ENCODE measurements at regions not wholly inside any gene's neighbourhood (a gene's known extent, or its start where the extent isn't known, plus 50 kb on each side); places are given as distances from the start of the nearest gene placed in this dataset.

- DNase-seq (no peak), ATAC-seq (ENCODE audit: low FRiP score in 2 of 2) (no peak)
- Histone ChIP-seq H3K9me3 (peaks cover 0 to 2% (median 0%) of the 10 kb centered on the region in 4 donors), H3K4me1 (no peaks in the 10 kb centered on the region), H3K27ac (no peak overlapping the region), H3K27me3 (no peaks in the 10 kb centered on the region), H3K36me3 (no peaks in the 10 kb centered on the region), H3K4me3 (no peak overlapping the region)
- 97 to 98% methylated on average over 18 of the region's 18 CpGs for WGBS, 2 donors
- no peak for TF ChIP-seq POLR2A (IDR thresholded peaks at IDR 0.05)
- TF ChIP-seq EP300 (IDR thresholded peaks at IDR 0.05) = no peak
- TF ChIP-seq POLR2AphosphoS5 (IDR thresholded peaks at IDR 0.05) = no peak
- TF ChIP-seq CTCF (IDR thresholded peaks at IDR 0.05) = no peak
Observed at GRCh38 chr2:236459393-236459792, 110.2 kb upstream of the ACKR3 start.

GRCh38 chr2:236464140-236464539, 105.5 kb upstream of the ACKR3 start:
- Histone ChIP-seq H3K27me3 (no peaks in the 10 kb centered on the region), H3K9me3 (peaks cover 0 to 12% (median 7%) of the 10 kb centered on the region in 4 donors), H3K27ac (no peak overlapping the region), H3K4me3 (no peak overlapping the region), H3K36me3 (no peaks in the 10 kb centered on the region), H3K4me1 (no peaks in the 10 kb centered on the region)
- ATAC-seq (ENCODE audit: low FRiP score in 2 of 2) = no peak
- TF ChIP-seq CTCF (IDR thresholded peaks at IDR 0.05) (no peak), POLR2AphosphoS5 (IDR thresholded peaks at IDR 0.05) (no peak), EP300 (IDR thresholded peaks at IDR 0.05) (no peak), POLR2A (IDR thresholded peaks at IDR 0.05) (no peak)
- 74 to 77% methylated on average over 1 of the region's 1 CpG for WGBS, 2 donors
- DNase-seq = no peak

- H3K9me3 ChIP-seq = no peaks in the 10 kb centered on the region
- no peak overlapping the region for H3K27ac ChIP-seq
- DNase-seq (no peak), ATAC-seq (ENCODE audit: low FRiP score in 2 of 2) (no peak)
- WGBS, 2 donors = 86 to 91% methylated on average over 8 to 9 of the region's 9 CpGs
- H3K4me3 ChIP-seq = no peak overlapping the region
- TF ChIP-seq CTCF (IDR thresholded peaks at IDR 0.05) = no peak
- TF ChIP-seq POLR2AphosphoS5 (IDR thresholded peaks at IDR 0.05) = no peak
- no peak for TF ChIP-seq POLR2A (IDR thresholded peaks at IDR 0.05)
- no peak for TF ChIP-seq EP300 (IDR thresholded peaks at IDR 0.05)
- no peaks in the 10 kb centered on the region for H3K4me1 ChIP-seq
- no peaks in the 10 kb centered on the region for H3K27me3 ChIP-seq
- no peaks in the 10 kb centered on the region for H3K36me3 ChIP-seq
Observed at GRCh38 chr2:236472720-236473495, 96.7 kb upstream of the ACKR3 start.

- no peak overlapping the region for H3K27ac ChIP-seq
- H3K36me3 ChIP-seq = no peaks in the 10 kb centered on the region
- 75 to 88% methylated on average over 1 of the region's 1 CpG for WGBS, 2 donors
- no peaks in the 10 kb centered on the region for H3K4me1 ChIP-seq
- TF ChIP-seq POLR2AphosphoS5 (IDR thresholded peaks at IDR 0.05) = no peak
- no peak for TF ChIP-seq POLR2A (IDR thresholded peaks at IDR 0.05)
- no peak for TF ChIP-seq CTCF (IDR thresholded peaks at IDR 0.05)
- no peak for TF ChIP-seq EP300 (IDR thresholded peaks at IDR 0.05)
- no peak for ATAC-seq (ENCODE audit: low FRiP score in 2 of 2)
- H3K4me3 ChIP-seq = no peak overlapping the region
- no peaks in the 10 kb centered on the region for H3K27me3 ChIP-seq
- no peak for DNase-seq
- no peaks in the 10 kb centered on the region for H3K9me3 ChIP-seq
Observed at GRCh38 chr2:236473691-236474090, 95.9 kb upstream of the ACKR3 start.

- 91 to 94% methylated on average over 1 of the region's 1 CpG for WGBS, 2 donors
- DNase-seq = no peak
- no peak overlapping the region for H3K27ac ChIP-seq
Observed at GRCh38 chr2:236479814-236480213, 89.8 kb upstream of the ACKR3 start.

More at GRCh38 chr2:236479814-236480213, 89.8 kb upstream of the ACKR3 start:
- Histone ChIP-seq H3K36me3 (no peaks in the 10 kb centered on the region), H3K9me3 (peaks cover 16 to 19% (median 18%) of the 10 kb centered on the region in 4 donors), H3K27me3 (no peaks in the 10 kb centered on the region), H3K4me1 (no peaks in the 10 kb centered on the region), H3K4me3 (no peak overlapping the region)
- no peak for TF ChIP-seq POLR2AphosphoS5 (IDR thresholded peaks at IDR 0.05)
- no peak for TF ChIP-seq POLR2A (IDR thresholded peaks at IDR 0.05)
- no peak for TF ChIP-seq EP300 (IDR thresholded peaks at IDR 0.05)
- TF ChIP-seq CTCF (IDR thresholded peaks at IDR 0.05) = no peak
- no peak for ATAC-seq (ENCODE audit: low FRiP score in 2 of 2)
